T-cell (primary cell): ENCODE measurements at regions not wholly inside any gene's neighbourhood (a gene's known extent, or its start where the extent isn't known, plus 50 kb on each side); places are given as distances from the start of the nearest gene placed in this dataset.

Experiments
- ATAC-seq, 4 experiments: fragments of 200-7000 bp in 3 of 4; fragments of 150-1000 bp in 1 of 4; cut with Tn5 transposase; replicated peaks in 1 of 4; 1 replicate in 3 of 4; 2 replicates in 1 of 4; pipeline ENCODE4 v1.10.0; 2021; ENCODE audit warnings: moderate library complexity in 3 of 4, mild to moderate bottlenecking in 2 of 4, moderate number of reproducible peaks in 1 of 4
- CTCF ChIA-PET, 2 donors: fragments of 300-600 bp; sonication (Branson Sonifier 250); formaldehyde crosslinking; loops; one replicate each; lab custom pipeline; 2022; ENCODE audit warnings: antibody characterized with exemption in 2 of 2; lab: Charles Lee
- POLR2A ChIA-PET, 2 donors: fragments of 300-600 bp; sonication (Branson Sonifier 250); formaldehyde crosslinking; loops; one replicate each; lab custom pipeline; 2022; ENCODE audit warnings: antibody characterized with exemption in 2 of 2; lab: Charles Lee
- DNase-seq, 35 experiments: peaks; one replicate each; pipeline versions ENCODE4 v3.0.0 to v3.0.0-alpha.2; 2013 to 2023
- H3K27ac ChIP-seq: one replicate; pipeline ENCODE4 v1.5.1; 2013; ENCODE audit warnings: low read length
- H3K27me3 ChIP-seq, 2 experiments: replicated peaks in 1 of 2; 1 replicate in 1 of 2; 2 replicates in 1 of 2; pipeline versions ENCODE4 v1.6.1 to v1.7.0; 2013; ENCODE audit warnings: low read length in 1 of 2, mixed read lengths in 1 of 2; ENCODE audit not compliant: control insufficient read depth in 2 of 2, insufficient read depth in 2 of 2; ENCODE audit errors: extremely low read depth in 1 of 2
- H3K36me3 ChIP-seq, 2 donors: 1 replicate in 1 of 2; 2 replicates in 1 of 2; pipeline versions ENCODE4 v1.6.1 to v1.7.0; 2013; ENCODE audit warnings: low read length in 1 of 2; ENCODE audit not compliant: control insufficient read depth in 2 of 2, insufficient read depth in 1 of 2; ENCODE audit errors: extremely low read depth in 1 of 2
- H3K4me1 ChIP-seq, 2 experiments: 1 replicate in 1 of 2; 2 replicates in 1 of 2; pipeline versions ENCODE4 v1.6.1 to v1.7.0; 2013; ENCODE audit warnings: low read length in 2 of 2, mixed read lengths in 1 of 2; ENCODE audit not compliant: insufficient read depth in 2 of 2, control insufficient read depth in 1 of 2; ENCODE audit errors: extremely low read depth in 1 of 2
- H3K4me3 ChIP-seq, 2 donors: 1 replicate in 1 of 2; 2 replicates in 1 of 2; pipeline versions ENCODE4 v1.5.1 to v1.7.0; 2013; ENCODE audit warnings: mild to moderate bottlenecking in 2 of 2, low read length in 1 of 2, moderate library complexity in 1 of 2; ENCODE audit not compliant: control insufficient read depth in 1 of 2; ENCODE audit errors: extremely low read depth in 1 of 2
- H3K9me3 ChIP-seq: 2 replicates; pipeline ENCODE4 v1.7.0; 2013
- H3K27ac Mint-ChIP-seq, 2 donors: one replicate each; pipeline ENCODE4 v1.8.0; 2020 to 2021; ENCODE audit warnings: mild to moderate bottlenecking in 2 of 2, mixed read lengths in 2 of 2
- H3K27me3 Mint-ChIP-seq, 2 donors: one replicate each; pipeline ENCODE4 v1.8.0; 2021 to 2022; ENCODE audit warnings: mixed read lengths in 2 of 2
- H3K36me3 Mint-ChIP-seq: one replicate; pipeline ENCODE4 v1.8.0; 2021; ENCODE audit warnings: mixed read lengths
- H3K4me1 Mint-ChIP-seq, 3 donors: one replicate each; pipeline ENCODE4 v1.8.0; 2020 to 2022; ENCODE audit warnings: mixed read lengths in 3 of 3, mild to moderate bottlenecking in 1 of 3
- H3K4me3 Mint-ChIP-seq, 3 donors: one replicate each; pipeline ENCODE4 v1.8.0; 2020 to 2022; ENCODE audit warnings: mild to moderate bottlenecking in 3 of 3, mixed read lengths in 3 of 3, moderate library complexity in 3 of 3
- H3K9me3 Mint-ChIP-seq, 3 donors: one replicate each; pipeline ENCODE4 v1.8.0; 2020 to 2022; ENCODE audit warnings: mixed read lengths in 3 of 3
- WGBS: methylation state at CpG from one replicate; pipeline ENCODE4 v1.1.5; 2013; ENCODE audit warnings: missing lambda C conversion rate; ENCODE audit not compliant: insufficient coverage; 5-methylcytosine and 5-hydroxymethylcytosine counted together

- Histone ChIP-seq H3K27ac (no peak overlapping the region), H3K4me3 (no peak overlapping the region), H3K9me3 (no peaks in the 10 kb centered on the region), H3K27me3 (no peaks in the 10 kb centered on the region), H3K36me3 (no peaks in the 10 kb centered on the region), H3K4me1 (no peaks in the 10 kb centered on the region)
- Mint-ChIP-seq H3K4me3 (no peak overlapping the region), H3K9me3 (no peaks in the 10 kb centered on the region), H3K27ac (no peak overlapping the region), H3K36me3 (no peaks in the 10 kb centered on the region), H3K4me1 (no peaks in the 10 kb centered on the region), H3K27me3 (peaks cover 8 to 18% of the 10 kb centered on the region in 2 donors)
- DNase-seq (no peak), ATAC-seq (no peak)
- CTCF ChIA-PET: no interaction called here
- WGBS: 80% methylated on average over 1 of the region's 3 CpGs
- POLR2A ChIA-PET: no interaction called here
Observed at GRCh38 chr5:143970159-143970558, 158.2 kb downstream of the HMHB1 start.

- POLR2A ChIA-PET: no interaction called here
- WGBS: 45% methylated on average over 1 of the region's 2 CpGs
- H3K4me3 Mint-ChIP-seq: no peak overlapping the region
- DNase-seq (no peak), ATAC-seq (no peak)
- CTCF ChIA-PET: no interaction called here
- Histone ChIP-seq H3K4me1 (no peaks in the 10 kb centered on the region), H3K4me3 (no peak overlapping the region), H3K27ac (no peak overlapping the region), H3K27me3 (no peaks in the 10 kb centered on the region), H3K9me3 (no peaks in the 10 kb centered on the region), H3K36me3 (no peaks in the 10 kb centered on the region)
- H3K4me1 Mint-ChIP-seq: no peaks in the 10 kb centered on the region
- H3K27me3 Mint-ChIP-seq: peaks cover 8 to 18% of the 10 kb centered on the region in 2 donors
- H3K9me3 Mint-ChIP-seq: no peaks in the 10 kb centered on the region
- no peaks in the 10 kb centered on the region for H3K36me3 Mint-ChIP-seq
- no peak overlapping the region for H3K27ac Mint-ChIP-seq
Observed at GRCh38 chr5:143972068-143972467, 160.1 kb downstream of the HMHB1 start.

GRCh38 chr5:143976055-143976454 lies 164.1 kb downstream of the HMHB1 start:
- Mint-ChIP-seq H3K4me1 (no peaks in the 10 kb centered on the region), H3K36me3 (no peaks in the 10 kb centered on the region), H3K27me3 (peaks cover 0 to 12% of the 10 kb centered on the region in 2 donors), H3K9me3 (peaks cover 0 to 2% (median 0%) of the 10 kb centered on the region in 3 donors), H3K27ac (no peak overlapping the region), H3K4me3 (no peak overlapping the region)
- Histone ChIP-seq H3K4me1 (no peaks in the 10 kb centered on the region), H3K4me3 (no peak overlapping the region), H3K27me3 (no peaks in the 10 kb centered on the region), H3K9me3 (no peaks in the 10 kb centered on the region), H3K36me3 (no peaks in the 10 kb centered on the region), H3K27ac (no peak overlapping the region)
- ATAC-seq (no peak), DNase-seq (no peak)
- ChIA-PET CTCF (interaction anchor here in 1 of 2 donors (0.6 kb wide), 1 partner anchor 206 kb away, joined by 4 read pairs; no protein-coding TSS in a partner anchor), POLR2A (interaction anchor here in 1 of 2 donors (0.6 kb wide), 1 partner anchor 695 kb away, joined by 4 read pairs; no protein-coding TSS in a partner anchor)
- WGBS: no CpG with 5 or more reads among the region's 1 CpG

- Mint-ChIP-seq H3K36me3 (no peaks in the 10 kb centered on the region), H3K27ac (no peak overlapping the region), H3K4me1 (no peaks in the 10 kb centered on the region), H3K27me3 (no peaks in the 10 kb centered on the region), H3K4me3 (no peak overlapping the region), H3K9me3 (peaks cover 0 to 9% (median 0%) of the 10 kb centered on the region in 3 donors)
- POLR2A ChIA-PET: no interaction called here
- no peak overlapping the region for H3K4me3 ChIP-seq
- WGBS: no CpG with 5 or more reads among the region's 1 CpG
- DNase-seq: no peak
- H3K36me3 ChIP-seq: no peaks in the 10 kb centered on the region
- CTCF ChIA-PET: interaction anchor here in 1 of 2 donors (0.5 kb wide), 1 partner anchor 954 kb away, joined by 3 read pairs; no protein-coding TSS in a partner anchor
- ATAC-seq: no peak
- H3K27ac ChIP-seq: no peak overlapping the region
- H3K27me3 ChIP-seq: no peaks in the 10 kb centered on the region
- H3K9me3 ChIP-seq: no peaks in the 10 kb centered on the region
- no peaks in the 10 kb centered on the region for H3K4me1 ChIP-seq
Observed at GRCh38 chr5:143977891-143978461, 166.0 kb downstream of the HMHB1 start.

- no peak overlapping the region for H3K27ac Mint-ChIP-seq
- no peaks in the 10 kb centered on the region for H3K9me3 ChIP-seq
- H3K36me3 ChIP-seq: no peaks in the 10 kb centered on the region
- no peaks in the 10 kb centered on the region for H3K27me3 ChIP-seq
- H3K4me3 Mint-ChIP-seq: no peak overlapping the region
- WGBS: no CpG with 5 or more reads among the region's 1 CpG
- DNase-seq (no peak), ATAC-seq (no peak)
- no peaks in the 10 kb centered on the region for H3K36me3 Mint-ChIP-seq
- peaks cover 0 to 9% (median 0%) of the 10 kb centered on the region in 3 donors for H3K9me3 Mint-ChIP-seq
- ChIA-PET CTCF (interaction anchor here in 1 of 2 donors (0.5 to 1.3 kb wide), 2 partner anchors 11 to 1277 kb away, joined by 3 to 4 read pairs; no protein-coding TSS in a partner anchor), POLR2A (no interaction called here)
- H3K4me1 ChIP-seq: no peaks in the 10 kb centered on the region
- no peak overlapping the region for H3K4me3 ChIP-seq
- H3K4me1 Mint-ChIP-seq: no peaks in the 10 kb centered on the region
- H3K27ac ChIP-seq: no peak overlapping the region
- H3K27me3 Mint-ChIP-seq: no peaks in the 10 kb centered on the region
Observed at GRCh38 chr5:143979044-143979690, 167.2 kb downstream of the HMHB1 start.

GRCh38 chr5:143980506-143980905 lies 168.5 kb downstream of the HMHB1 start:
- H3K9me3 Mint-ChIP-seq: peaks cover 0 to 9% (median 0%) of the 10 kb centered on the region in 3 donors
- no peak overlapping the region for H3K4me3 Mint-ChIP-seq

More at GRCh38 chr5:143980506-143980905, 168.5 kb downstream of the HMHB1 start:
- no peaks in the 10 kb centered on the region for H3K4me1 Mint-ChIP-seq
- H3K9me3 ChIP-seq: no peaks in the 10 kb centered on the region
- no peaks in the 10 kb centered on the region for H3K4me1 ChIP-seq
- no peaks in the 10 kb centered on the region for H3K36me3 ChIP-seq
- ChIA-PET CTCF (no interaction called here), POLR2A (no interaction called here)
- DNase-seq: no peak
- 90% methylated on average over 4 of the region's 6 CpGs for WGBS
- no peak overlapping the region for H3K27ac Mint-ChIP-seq
- H3K27ac ChIP-seq: no peak overlapping the region
- ATAC-seq: no peak
- no peaks in the 10 kb centered on the region for H3K36me3 Mint-ChIP-seq
- peaks cover 5 to 10% of the 10 kb centered on the region in 2 donors for H3K27me3 Mint-ChIP-seq
- no peaks in the 10 kb centered on the region for H3K27me3 ChIP-seq
- H3K4me3 ChIP-seq: no peak overlapping the region
